ENCODE measurements at regions not wholly inside any gene's neighbourhood (a gene's known extent, or its start where the extent isn't known, plus 50 kb on each side); places are given as distances from the start of the nearest gene placed in this dataset.

GRCh38 chr10:78285226-78285625 is 251.6 kb downstream of the RPS24 start:
- H3K9me3 ChIP-seq (ENCODE audit: insufficient read depth, low read depth, low read length) = no peaks in the 10 kb centered on the region
- H3K27ac ChIP-seq (ENCODE audit: low read length) = no peak overlapping the region
- no peaks in the 10 kb centered on the region for H3K27me3 ChIP-seq (ENCODE audit: insufficient read depth, low read length)
- no peak overlapping the region for H3K4me3 ChIP-seq (ENCODE audit: low read length)
- no peaks in the 10 kb centered on the region for H3K36me3 ChIP-seq (ENCODE audit: insufficient read depth, low read depth, low read length)
- H3K4me1 ChIP-seq (ENCODE audit: insufficient read depth, low read length) = peaks cover 10% of the 10 kb centered on the region
- H3K9ac ChIP-seq (ENCODE audit: low read depth, low read length) = no peak overlapping the region

- no peak overlapping the region for H3K27ac ChIP-seq (ENCODE audit: low read length)
- H3K9ac ChIP-seq (ENCODE audit: low read depth, low read length) = no peak overlapping the region
- H3K27me3 ChIP-seq (ENCODE audit: insufficient read depth, low read length) = no peaks in the 10 kb centered on the region
- no peak overlapping the region for H3K4me3 ChIP-seq (ENCODE audit: low read length)
- H3K9me3 ChIP-seq (ENCODE audit: insufficient read depth, low read depth, low read length) = no peaks in the 10 kb centered on the region
- H3K4me1 ChIP-seq (ENCODE audit: insufficient read depth, low read length) = peaks cover 10% of the 10 kb centered on the region
- H3K36me3 ChIP-seq (ENCODE audit: insufficient read depth, low read depth, low read length) = no peaks in the 10 kb centered on the region
These were observed 252.5 kb downstream of the RPS24 start for GRCh38 chr10:78286186-78286585.

GRCh38 chr10:78286668-78287067 is 253.0 kb downstream of the RPS24 start:
- Histone ChIP-seq H3K27ac (ENCODE audit: low read length) (no peak overlapping the region), H3K9ac (ENCODE audit: low read depth, low read length) (no peak overlapping the region), H3K36me3 (ENCODE audit: insufficient read depth, low read depth, low read length) (no peaks in the 10 kb centered on the region), H3K9me3 (ENCODE audit: insufficient read depth, low read depth, low read length) (no peaks in the 10 kb centered on the region), H3K27me3 (ENCODE audit: insufficient read depth, low read length) (no peaks in the 10 kb centered on the region), H3K4me3 (ENCODE audit: low read length) (no peak overlapping the region), H3K4me1 (ENCODE audit: insufficient read depth, low read length) (peaks cover 10% of the 10 kb centered on the region)

- Histone ChIP-seq H3K36me3 (ENCODE audit: insufficient read depth, low read depth, low read length) (no peaks in the 10 kb centered on the region), H3K4me1 (ENCODE audit: insufficient read depth, low read length) (peaks cover 8% of the 10 kb centered on the region), H3K4me3 (ENCODE audit: low read length) (no peak overlapping the region)
These were observed 254.0 kb downstream of the RPS24 start for GRCh38 chr10:78287618-78288017.

GRCh38 chr10:78288663-78289062 is 255.0 kb downstream of the RPS24 start:
- Histone ChIP-seq H3K36me3 (ENCODE audit: insufficient read depth, low read depth, low read length) (no peaks in the 10 kb centered on the region), H3K4me1 (ENCODE audit: insufficient read depth, low read length) (peaks cover 8% of the 10 kb centered on the region; the same call in 1 of the 2 replicates), H3K27me3 (ENCODE audit: insufficient read depth, low read length) (no peaks in the 10 kb centered on the region), H3K9ac (ENCODE audit: low read depth, low read length) (no peak overlapping the region), H3K9me3 (ENCODE audit: insufficient read depth, low read depth, low read length) (no peaks in the 10 kb centered on the region), H3K4me3 (ENCODE audit: low read length) (no peak overlapping the region), H3K27ac (ENCODE audit: low read length) (no peak overlapping the region)

More at GRCh38 chr10:78287618-78288017, 254.0 kb downstream of the RPS24 start:
- H3K9me3 ChIP-seq (ENCODE audit: insufficient read depth, low read depth, low read length) = no peaks in the 10 kb centered on the region
- no peaks in the 10 kb centered on the region for H3K27me3 ChIP-seq (ENCODE audit: insufficient read depth, low read length)
- H3K9ac ChIP-seq (ENCODE audit: low read depth, low read length) = no peak overlapping the region
- no peak overlapping the region for H3K27ac ChIP-seq (ENCODE audit: low read length)

- Histone ChIP-seq H3K36me3 (ENCODE audit: insufficient read depth, low read depth, low read length) (no peaks in the 10 kb centered on the region), H3K27me3 (ENCODE audit: insufficient read depth, low read length) (no peaks in the 10 kb centered on the region), H3K9me3 (ENCODE audit: insufficient read depth, low read depth, low read length) (no peaks in the 10 kb centered on the region), H3K27ac (ENCODE audit: low read length) (no peak overlapping the region), H3K9ac (ENCODE audit: low read depth, low read length) (no peak overlapping the region), H3K4me3 (ENCODE audit: low read length) (no peak overlapping the region), H3K4me1 (ENCODE audit: insufficient read depth, low read length) (peaks cover 12% of the 10 kb centered on the region; the same call in 1 of the 2 replicates)
These were observed 256.6 kb downstream of the RPS24 start for GRCh38 chr10:78290131-78290750.

GRCh38 chr10:78291722-78292121 is 258.1 kb downstream of the RPS24 start:
- no peak overlapping the region for H3K27ac ChIP-seq (ENCODE audit: low read length)
- peaks cover 12% of the 10 kb centered on the region; the same call in 1 of the 2 replicates for H3K4me1 ChIP-seq (ENCODE audit: insufficient read depth, low read length)
- no peak overlapping the region for H3K9ac ChIP-seq (ENCODE audit: low read depth, low read length)
- no peaks in the 10 kb centered on the region for H3K27me3 ChIP-seq (ENCODE audit: insufficient read depth, low read length)
- no peaks in the 10 kb centered on the region for H3K9me3 ChIP-seq (ENCODE audit: insufficient read depth, low read depth, low read length)
- no peaks in the 10 kb centered on the region for H3K36me3 ChIP-seq (ENCODE audit: insufficient read depth, low read depth, low read length)
- no peak overlapping the region for H3K4me3 ChIP-seq (ENCODE audit: low read length)

GRCh38 chr10:78292250-78292981 is 258.8 kb downstream of the RPS24 start:
- no peaks in the 10 kb centered on the region for H3K27me3 ChIP-seq (ENCODE audit: insufficient read depth, low read length)
- H3K4me3 ChIP-seq (ENCODE audit: low read length) = no peak overlapping the region
- H3K9me3 ChIP-seq (ENCODE audit: insufficient read depth, low read depth, low read length) = no peaks in the 10 kb centered on the region
- no peaks in the 10 kb centered on the region for H3K36me3 ChIP-seq (ENCODE audit: insufficient read depth, low read depth, low read length)
- H3K4me1 ChIP-seq (ENCODE audit: insufficient read depth, low read length) = peaks cover 12% of the 10 kb centered on the region; the same call in 1 of the 2 replicates
- peak overlapping the region; percentile 3; the same call in 1 of the 2 replicates for H3K9ac ChIP-seq (ENCODE audit: low read depth, low read length)
- no peak overlapping the region for H3K27ac ChIP-seq (ENCODE audit: low read length)

- H3K36me3 ChIP-seq (ENCODE audit: insufficient read depth, low read depth, low read length) = no peaks in the 10 kb centered on the region
- H3K4me3 ChIP-seq (ENCODE audit: low read length) = peak overlapping the region; percentile 43; the same call in 1 of the 2 replicates
- peaks cover 12% of the 10 kb centered on the region; the same call in 1 of the 2 replicates for H3K4me1 ChIP-seq (ENCODE audit: insufficient read depth, low read length)
- H3K9ac ChIP-seq (ENCODE audit: low read depth, low read length) = peak overlapping the region; percentile 3; the same call in 1 of the 2 replicates
- H3K9me3 ChIP-seq (ENCODE audit: insufficient read depth, low read depth, low read length) = no peaks in the 10 kb centered on the region
- H3K27me3 ChIP-seq (ENCODE audit: insufficient read depth, low read length) = no peaks in the 10 kb centered on the region
- H3K27ac ChIP-seq (ENCODE audit: low read length) = no peak overlapping the region
These were observed 259.6 kb downstream of the RPS24 start for GRCh38 chr10:78292982-78293865.

GRCh38 chr10:78295242-78295641 is 261.6 kb downstream of the RPS24 start:
- Histone ChIP-seq H3K9ac (ENCODE audit: low read depth, low read length) (no peak overlapping the region), H3K27me3 (ENCODE audit: insufficient read depth, low read length) (no peaks in the 10 kb centered on the region), H3K4me1 (ENCODE audit: insufficient read depth, low read length) (peaks cover 12% of the 10 kb centered on the region; the same call in 1 of the 2 replicates), H3K4me3 (ENCODE audit: low read length) (no peak overlapping the region), H3K27ac (ENCODE audit: low read length) (no peak overlapping the region), H3K9me3 (ENCODE audit: insufficient read depth, low read depth, low read length) (no peaks in the 10 kb centered on the region), H3K36me3 (ENCODE audit: insufficient read depth, low read depth, low read length) (no peaks in the 10 kb centered on the region)

GRCh38 chr10:78296785-78297184 is 263.1 kb downstream of the RPS24 start:
- no peak overlapping the region for H3K27ac ChIP-seq (ENCODE audit: low read length)
- H3K4me3 ChIP-seq (ENCODE audit: low read length) = no peak overlapping the region
- no peaks in the 10 kb centered on the region for H3K9me3 ChIP-seq (ENCODE audit: insufficient read depth, low read depth, low read length)
- H3K27me3 ChIP-seq (ENCODE audit: insufficient read depth, low read length) = no peaks in the 10 kb centered on the region
- H3K9ac ChIP-seq (ENCODE audit: low read depth, low read length) = no peak overlapping the region
- H3K4me1 ChIP-seq (ENCODE audit: insufficient read depth, low read length) = peaks cover 12% of the 10 kb centered on the region; the same call in 1 of the 2 replicates
- no peaks in the 10 kb centered on the region for H3K36me3 ChIP-seq (ENCODE audit: insufficient read depth, low read depth, low read length)

Measured in iPS-20b (cell line).